ENCODE measurements at regions not wholly inside any gene's neighbourhood (a gene's known extent, or its start where the extent isn't known, plus 50 kb on each side); places are given as distances from the start of the nearest gene placed in this dataset.
A peak's percentile ranks its signal among the peaks of the same experiment; 100 is the strongest.

DNA sequence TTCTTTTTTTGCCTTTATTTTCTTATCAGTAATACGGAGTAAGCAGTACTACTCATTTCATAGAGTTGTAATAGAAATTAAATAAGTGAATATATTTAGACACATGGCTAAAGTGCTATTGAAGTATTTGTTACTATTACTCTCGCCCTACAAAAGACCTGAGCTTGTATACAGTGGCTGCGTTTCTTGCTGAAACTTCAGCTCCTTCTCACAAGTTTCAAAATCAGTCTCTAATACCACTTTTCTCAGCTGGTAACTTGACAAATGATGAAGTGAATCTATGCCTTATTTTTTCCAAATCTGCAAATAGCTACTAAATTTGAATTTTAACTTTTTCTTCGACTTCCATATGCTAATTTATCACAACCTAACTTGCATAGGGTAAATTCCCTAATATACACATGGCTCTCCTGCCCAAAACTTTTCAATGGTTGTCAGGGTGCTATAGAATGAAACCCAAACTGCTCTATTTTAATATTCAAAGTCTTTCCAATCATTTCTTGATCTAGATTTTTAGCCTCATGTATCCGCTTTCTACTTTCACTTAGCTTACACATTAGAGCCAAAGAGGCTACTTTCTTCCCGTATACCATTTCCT, 347.8 kb upstream of the GULP1 start:
- DNase-seq = no peak

- no peak for DNase-seq
Observed at GRCh38 chr2:187949859-187950258, 341.8 kb upstream of the GULP1 start.

DNA sequence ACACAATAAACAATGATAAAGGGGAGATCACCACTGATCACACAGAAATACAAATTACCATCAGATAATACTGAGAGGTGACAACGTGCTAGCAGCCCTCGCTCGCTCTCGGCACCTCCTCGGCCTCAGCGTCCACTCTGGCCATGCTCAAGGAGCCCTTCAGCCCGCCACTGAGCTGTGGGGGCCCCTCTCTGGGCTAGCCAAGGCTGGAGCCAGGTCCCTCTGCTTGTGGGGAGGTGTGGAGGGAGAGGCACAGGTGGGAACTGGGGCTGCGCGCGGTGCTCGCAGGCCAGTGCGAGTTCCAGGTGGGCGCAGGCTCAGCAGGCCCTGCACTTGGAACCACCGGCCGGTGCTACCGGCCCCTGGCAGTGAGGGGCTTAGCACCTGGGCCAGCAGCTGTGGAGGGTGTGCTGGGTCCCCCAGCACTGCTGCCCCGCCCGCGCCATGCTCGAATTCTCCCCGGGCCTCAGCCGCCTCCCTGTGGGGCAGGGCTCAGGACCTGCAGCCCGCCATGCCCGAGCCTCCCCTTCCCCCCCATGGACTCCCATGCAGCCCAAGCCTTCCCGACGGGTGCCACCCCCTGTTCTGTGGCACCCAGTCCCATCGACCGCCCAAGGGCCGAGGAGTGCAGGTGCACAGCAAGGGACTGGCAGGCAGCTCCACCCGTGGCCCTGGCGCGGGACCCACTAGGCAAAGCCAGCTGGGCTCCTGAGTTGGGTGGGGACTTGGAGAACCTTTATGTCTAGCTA, 340.0 kb upstream of the GULP1 start:
- no peak for DNase-seq

DNA sequence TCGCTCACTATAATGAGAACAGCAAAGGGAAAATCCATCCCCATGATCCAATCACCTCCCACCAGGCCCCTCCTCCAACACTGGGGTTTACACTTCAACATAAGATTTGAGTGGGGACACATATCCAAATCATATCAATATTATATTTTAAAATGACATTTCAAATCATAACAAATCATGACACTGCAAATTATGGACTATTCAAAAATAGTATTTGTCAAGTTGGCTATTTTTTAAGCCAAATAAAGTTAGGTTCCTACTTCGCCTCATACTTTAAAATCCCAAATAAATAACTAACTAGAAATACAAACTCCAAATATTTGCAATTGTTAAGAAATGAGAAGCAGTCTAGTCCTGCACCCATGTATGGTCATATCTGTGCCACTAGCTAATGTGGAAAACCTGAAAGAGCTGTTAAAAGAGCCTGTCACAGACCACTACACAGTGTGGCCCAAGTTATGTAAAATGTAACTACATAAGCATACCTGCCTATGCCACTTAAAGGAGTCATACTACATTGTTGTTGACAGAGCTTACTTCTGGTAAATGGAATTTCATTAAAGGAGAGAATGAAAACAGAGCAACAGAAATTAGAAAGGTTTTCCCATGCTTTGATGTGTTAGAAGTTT, 334.7 kb upstream of the GULP1 start:
- no peak for DNase-seq

DNA sequence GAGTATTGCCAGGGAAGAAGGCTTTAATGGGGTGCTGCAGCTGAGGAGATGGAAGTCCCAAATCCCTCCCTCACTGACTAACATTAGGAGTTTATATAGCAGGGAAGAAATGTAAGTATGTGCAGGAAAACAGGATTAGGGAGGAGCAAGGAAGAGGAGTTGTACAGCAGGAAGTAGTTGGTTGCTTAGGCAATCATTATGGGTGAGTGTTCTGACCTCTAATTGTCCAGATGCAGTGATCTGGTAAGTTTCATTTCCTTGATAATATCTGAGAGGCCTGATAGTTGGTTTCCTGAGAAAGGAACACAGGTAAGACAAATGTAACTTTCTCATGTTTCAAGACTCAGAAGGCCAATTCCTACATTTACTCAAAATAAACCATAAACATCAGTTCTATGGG, 331.9 kb upstream of the GULP1 start:
- no peak for DNase-seq

DNA sequence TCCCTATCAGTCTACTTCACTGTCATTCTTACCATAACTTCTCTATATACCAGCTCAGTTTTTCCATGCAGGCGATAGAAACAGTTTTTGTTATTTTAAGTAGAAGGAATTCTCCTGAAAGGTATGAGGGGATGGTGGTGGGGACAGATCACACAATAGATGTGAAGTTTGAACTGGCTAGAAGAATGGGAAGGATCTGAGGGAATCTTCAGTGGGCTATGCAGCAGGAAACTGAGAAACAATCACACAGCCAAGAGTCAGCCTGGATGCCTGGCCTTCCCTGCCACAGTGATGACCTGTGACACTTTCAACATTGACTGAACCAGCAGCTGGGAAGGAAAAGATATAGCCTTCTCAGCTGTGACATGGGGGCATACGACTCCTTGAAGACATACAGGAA, 329.1 kb upstream of the GULP1 start:
- no peak for DNase-seq

- DNase-seq = no peak
Observed at GRCh38 chr2:187964746-187965145, 326.9 kb upstream of the GULP1 start.

DNA sequence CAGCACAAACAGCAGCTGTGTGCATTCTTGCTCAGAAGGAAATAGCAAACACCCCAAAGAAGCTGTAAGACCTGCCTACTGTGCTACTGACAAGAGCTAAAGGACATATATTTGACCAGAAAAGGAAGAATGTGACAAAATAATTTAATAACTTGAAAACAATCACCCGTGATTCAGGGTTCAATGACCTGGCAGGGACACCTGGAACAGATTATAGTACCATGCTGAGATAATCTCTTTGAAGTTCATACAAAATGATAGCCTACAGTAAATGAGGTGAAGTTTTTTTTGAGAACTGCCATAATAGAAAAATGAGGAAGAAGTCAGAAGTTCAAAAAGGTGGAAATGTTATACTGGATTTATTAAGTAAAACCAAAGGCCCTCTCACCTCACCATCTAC, 324.8 kb upstream of the GULP1 start:
- DNase-seq = no peak

GRCh38 chr2:187971893-187972292, 319.8 kb upstream of the GULP1 start:
- no peak for DNase-seq

GRCh38 chr2:187976259-187976985, 315.3 kb upstream of the GULP1 start:
- no peak for DNase-seq

DNA sequence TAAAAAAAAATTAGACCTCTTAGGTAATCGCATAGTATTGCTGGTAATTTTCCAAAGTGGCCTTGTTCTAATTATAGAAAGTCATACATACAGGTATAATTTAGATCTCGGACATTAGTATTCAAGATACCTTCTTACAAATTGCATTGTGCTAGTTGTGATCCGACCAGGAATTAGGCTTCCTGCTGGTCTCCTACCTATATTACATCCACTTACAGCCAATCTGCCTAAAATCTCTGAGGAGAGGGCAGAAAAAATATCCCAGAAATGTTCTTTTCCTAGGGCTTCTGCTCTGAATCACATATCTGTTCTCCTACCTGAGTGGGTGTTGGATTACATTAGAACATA, 314.7 kb upstream of the GULP1 start:
- DNase-seq = no peak

DNA sequence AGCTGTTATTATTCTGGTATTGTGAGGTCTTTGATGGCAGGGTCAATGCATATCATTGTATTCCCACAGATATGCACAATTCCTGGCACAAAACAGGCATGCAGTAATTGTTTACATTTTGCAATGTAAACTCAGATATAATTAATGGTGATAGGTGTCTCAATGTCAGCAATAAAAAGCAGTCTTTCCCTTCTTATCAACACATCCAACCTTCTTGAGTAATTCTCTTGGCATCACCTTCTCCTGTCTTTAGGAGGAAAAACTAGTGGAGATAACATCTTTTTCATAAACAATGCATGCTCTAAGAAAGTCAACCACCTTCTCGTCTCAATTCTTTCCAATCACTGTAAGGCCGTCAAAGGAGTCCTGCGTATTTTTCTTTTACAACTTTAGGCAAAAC, 313.3 kb upstream of the GULP1 start:
- DNase-seq = no peak

DNA sequence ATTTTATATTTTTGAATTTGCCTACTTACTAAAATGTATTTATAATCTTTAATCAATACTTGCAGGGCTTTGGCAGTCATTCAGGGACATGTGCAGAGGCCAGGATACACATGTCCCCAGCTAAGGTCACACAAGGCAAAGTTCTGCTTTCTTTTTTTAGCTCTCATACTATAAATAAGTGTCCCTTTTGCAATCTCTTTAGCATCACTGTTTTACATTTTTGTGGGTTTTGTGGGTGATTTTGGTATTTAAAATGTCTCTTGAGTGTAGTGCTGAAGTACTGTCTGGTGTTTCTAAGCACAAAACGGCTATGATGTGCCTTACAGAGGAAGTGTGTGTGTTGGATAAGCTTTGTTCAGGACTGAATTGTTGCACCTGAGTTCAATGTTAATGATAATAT, 309.0 kb upstream of the GULP1 start:
- peak; percentile 75 for DNase-seq

GRCh38 chr2:187985195-187985594, 306.5 kb upstream of the GULP1 start:
- no peak for DNase-seq

DNA sequence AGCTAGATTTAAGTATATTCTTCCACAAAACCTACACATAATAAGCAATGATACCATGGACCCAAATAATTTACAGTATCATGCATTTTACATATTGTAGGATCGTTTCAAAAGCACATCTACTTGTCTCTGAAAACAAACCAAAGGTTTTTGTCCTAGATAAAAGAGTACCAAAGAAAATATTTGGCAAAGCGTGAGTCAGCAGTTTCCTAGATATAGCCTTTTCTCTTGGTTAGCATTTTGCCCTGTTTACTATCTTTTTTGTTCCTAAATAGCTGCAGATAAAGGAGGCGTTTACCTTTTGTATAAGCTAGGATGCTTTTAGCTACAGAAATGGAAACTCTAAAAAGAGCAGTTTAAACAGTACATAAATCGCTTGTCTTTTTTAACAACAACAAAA, 305.8 kb upstream of the GULP1 start:
- DNase-seq = no peak

- no peak for DNase-seq
Observed at GRCh38 chr2:187986390-187987105, 305.1 kb upstream of the GULP1 start.

GRCh38 chr2:187988348-187988747, 303.3 kb upstream of the GULP1 start:
- DNase-seq = no peak

DNA sequence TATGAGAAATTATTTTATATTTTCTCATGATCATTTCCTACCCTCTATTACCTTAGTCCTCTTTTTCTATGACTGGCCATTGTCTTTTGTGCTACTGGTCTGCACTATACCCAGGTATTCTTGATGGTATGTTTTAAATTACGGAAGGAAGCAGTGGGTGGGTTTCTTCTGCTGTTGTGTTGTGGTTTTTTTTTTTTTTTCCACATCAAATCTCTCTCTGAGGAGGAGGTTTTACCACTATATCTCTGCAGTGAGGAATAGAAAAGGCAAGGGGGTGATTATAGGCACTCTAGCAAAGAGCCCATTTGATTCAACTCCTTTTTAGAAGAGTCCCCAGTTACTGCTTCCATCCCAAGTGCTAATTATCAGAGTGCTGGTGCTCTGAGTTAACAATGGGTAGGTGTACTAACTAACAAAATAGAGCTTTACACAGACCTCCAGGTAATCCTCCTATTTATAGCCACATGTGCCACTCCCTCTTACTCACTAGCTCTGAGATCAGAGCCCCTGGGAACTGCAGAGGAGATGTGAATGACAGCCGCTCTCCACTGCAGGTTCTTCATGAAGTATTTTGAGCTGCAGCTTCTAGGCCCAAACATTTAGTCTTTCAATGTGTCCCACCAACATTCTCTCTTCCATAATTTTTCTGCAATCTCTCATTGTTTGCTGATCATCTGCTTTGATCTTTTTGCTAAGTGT, 301.6 kb upstream of the GULP1 start:
- DNase-seq = no peak

GRCh38 chr2:187991389-187991788, 300.3 kb upstream of the GULP1 start:
- DNase-seq = no peak

DNA sequence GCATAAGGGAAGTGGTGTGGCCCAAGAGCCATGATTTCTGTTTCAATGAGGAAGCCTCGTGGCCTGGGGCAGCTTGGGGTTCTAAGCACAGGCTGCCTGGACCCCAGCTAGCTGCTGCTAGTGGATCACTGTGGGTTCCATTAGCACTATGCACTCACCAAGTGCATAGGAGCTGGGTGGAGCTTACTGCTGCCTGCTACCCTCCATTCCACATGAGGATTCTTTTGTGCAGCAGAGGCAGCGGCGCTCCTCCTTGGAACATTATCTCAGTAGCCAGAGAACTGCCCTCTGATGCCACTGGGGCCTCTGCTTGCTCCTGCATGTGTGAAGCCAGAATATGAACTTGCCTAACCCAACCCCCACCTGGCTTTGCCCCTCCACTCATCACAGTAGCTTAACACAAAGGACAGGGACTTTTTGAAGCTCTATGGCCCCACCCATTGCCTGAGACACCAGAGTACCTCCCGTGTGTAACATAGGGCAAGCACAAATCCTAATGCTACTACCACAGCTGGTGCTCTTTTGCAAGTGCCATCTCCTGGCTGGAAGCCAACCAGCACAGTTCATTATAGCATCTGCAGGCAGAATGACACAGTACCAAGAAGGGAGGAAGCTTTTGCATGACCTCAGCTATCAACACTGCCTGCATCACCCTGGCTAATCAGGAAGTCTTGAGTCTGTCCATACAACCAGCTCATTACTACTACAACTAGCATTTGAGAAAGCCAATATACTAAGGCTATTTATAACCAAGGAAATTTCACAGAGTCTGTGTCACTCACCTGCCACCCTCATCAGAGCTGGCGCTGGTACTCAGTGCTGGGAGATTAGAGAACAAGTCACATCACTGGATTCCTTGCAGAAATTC, 297.0 kb upstream of the GULP1 start:
- no peak for DNase-seq

GRCh38 chr2:187995556-187995955, 296.1 kb upstream of the GULP1 start:
- DNase-seq = no peak

GRCh38 chr2:187996630-187997029, 295.0 kb upstream of the GULP1 start:
- DNase-seq = no peak

Measured in SIG-M5 (cell line).